GM12872 (cell line): ENCODE measurements at regions not wholly inside any gene's neighbourhood (a gene's known extent, or its start where the extent isn't known, plus 50 kb on each side); places are given as distances from the start of the nearest gene placed in this dataset.

Experiments used
- CTCF ChIP-seq: IDR thresholded peaks from 3 replicates; pipeline ENCODE4 v1.5.1; 2011; ENCODE audit warnings: low read depth, mild to moderate bottlenecking, low read length, moderate library complexity; ENCODE audit not compliant: insufficient read depth

- TF ChIP-seq CTCF, result no peak
Observed at GRCh38 chr2:458425-458815, 170.5 kb upstream of the ALKAL2 start.

- no peak for TF ChIP-seq CTCF
Observed at GRCh38 chr2:457792-458424, 170.0 kb upstream of the ALKAL2 start.

- no peak for TF ChIP-seq CTCF
Observed at GRCh38 chr2:457262-457661, 169.4 kb upstream of the ALKAL2 start.

- no peak for TF ChIP-seq CTCF
Observed at GRCh38 chr2:455913-456312, 168.0 kb upstream of the ALKAL2 start.

GRCh38 chr2:455015-455705, 167.3 kb upstream of the ALKAL2 start:
- TF ChIP-seq CTCF, result no peak

- TF ChIP-seq CTCF, result no peak
Observed at GRCh38 chr2:453132-453531, 165.2 kb upstream of the ALKAL2 start.

- no peak for TF ChIP-seq CTCF
Observed at GRCh38 chr2:451495-451894, 163.6 kb upstream of the ALKAL2 start.
